CD4-positive, alpha-beta memory T cell (primary cell): ENCODE measurements at regions not wholly inside any gene's neighbourhood (a gene's known extent, or its start where the extent isn't known, plus 50 kb on each side); places are given as distances from the start of the nearest gene placed in this dataset.

ENCODE experiments used
- CTCF ChIA-PET: fragments of 350-600 bp; sonication (Branson Sonifier 250); formaldehyde crosslinking; loops from one replicate; lab custom pipeline; 2021; ENCODE audit warnings: inconsistent platforms; ENCODE audit not compliant: partially characterized antibody; lab: Charles Lee
- POLR2A ChIA-PET: fragments of 350-600 bp; sonication (Branson Sonifier 250); formaldehyde crosslinking; loops from one replicate; lab custom pipeline; 2021; ENCODE audit not compliant: partially characterized antibody; lab: Charles Lee
- DNase-seq, 5 donors: peaks; one replicate each; pipeline versions ENCODE4 v3.0.0 to v3.0.0-alpha.2; 2020 to 2022; ENCODE audit warnings: mixed read lengths in 1 of 5
- H3K27ac ChIP-seq: one replicate; pipeline ENCODE4 v1.7.0; 2013; ENCODE audit warnings: low read depth, low read length
- H3K27me3 ChIP-seq: 2 replicates; pipeline ENCODE4 v1.7.0; 2013; ENCODE audit warnings: mild to moderate bottlenecking, low read length, moderate library complexity; ENCODE audit not compliant: insufficient read depth
- H3K36me3 ChIP-seq: 2 replicates; pipeline ENCODE4 v1.7.0; 2013; ENCODE audit warnings: mild to moderate bottlenecking, low read length, moderate library complexity; ENCODE audit not compliant: insufficient read depth
- H3K4me1 ChIP-seq: 2 replicates; pipeline ENCODE4 v1.7.0; 2013; ENCODE audit warnings: mild to moderate bottlenecking, low read length, moderate library complexity; ENCODE audit not compliant: insufficient read depth
- H3K4me3 ChIP-seq, 2 donors: one replicate each; pipeline ENCODE4 v1.7.0; 2013; ENCODE audit warnings: low read length in 2 of 2, mild to moderate bottlenecking in 1 of 2
- H3K9me3 ChIP-seq, 2 donors: one replicate each; pipeline ENCODE4 v1.7.0; 2013; ENCODE audit warnings: low read length in 2 of 2, control low read depth in 1 of 2; ENCODE audit not compliant: control insufficient read depth in 1 of 2
- H3K27ac Mint-ChIP-seq, 7 donors: one replicate each; pipeline ENCODE4 v1.8.0; 2020 to 2021; ENCODE audit warnings: mixed read lengths in 7 of 7, mild to moderate bottlenecking in 6 of 7, inconsistent platforms in 3 of 7, moderate library complexity in 3 of 7
- H3K27me3 Mint-ChIP-seq, 2 donors: one replicate each; pipeline ENCODE4 v1.8.0; 2020 to 2021; ENCODE audit warnings: mixed read lengths in 2 of 2
- H3K36me3 Mint-ChIP-seq, 2 donors: one replicate each; pipeline ENCODE4 v1.8.0; 2020 to 2021; ENCODE audit warnings: mixed read lengths in 2 of 2, inconsistent platforms in 1 of 2, mild to moderate bottlenecking in 1 of 2
- H3K4me1 Mint-ChIP-seq, 4 donors: one replicate each; pipeline ENCODE4 v1.8.0; 2020 to 2021; ENCODE audit warnings: mixed read lengths in 4 of 4, mild to moderate bottlenecking in 1 of 4
- H3K4me3 Mint-ChIP-seq, 8 donors: one replicate each; pipeline ENCODE4 v1.8.0; 2020 to 2021; ENCODE audit warnings: mixed read lengths in 8 of 8, mild to moderate bottlenecking in 7 of 8, moderate library complexity in 6 of 8, inconsistent platforms in 3 of 8
- H3K9me3 Mint-ChIP-seq, 8 donors: one replicate each; pipeline ENCODE4 v1.8.0; 2020 to 2021; ENCODE audit warnings: mixed read lengths in 8 of 8, mild to moderate bottlenecking in 5 of 8, inconsistent platforms in 3 of 8, moderate library complexity in 1 of 8
- intact Hi-C: fragments of 100-400 bp; cut with micrococcal nuclease; formaldehyde crosslinking; loops from one replicate; pipeline ENCODE4 v1.15.1; 2023

GRCh38 chr16:76729525-76729924 is 452.3 kb downstream of the CNTNAP4 start:
- no peaks in the 10 kb centered on the region for H3K36me3 Mint-ChIP-seq
- Histone ChIP-seq H3K27me3 (no peaks in the 10 kb centered on the region), H3K4me3 (no peak overlapping the region), H3K27ac (no peak overlapping the region), H3K9me3 (no peaks in the 10 kb centered on the region), H3K36me3 (no peaks in the 10 kb centered on the region), H3K4me1 (no peaks in the 10 kb centered on the region)
- no peaks in the 10 kb centered on the region for H3K27me3 Mint-ChIP-seq
- H3K4me3 Mint-ChIP-seq, result no peak overlapping the region
- no peak overlapping the region for H3K27ac Mint-ChIP-seq
- peaks cover 3 to 9% (median 6%) of the 10 kb centered on the region in 8 donors for H3K9me3 Mint-ChIP-seq
- intact Hi-C loops, result no loop called here
- CTCF ChIA-PET, result no interaction called here
- POLR2A ChIA-PET, result no interaction called here
- no peak for DNase-seq
- H3K4me1 Mint-ChIP-seq, result no peaks in the 10 kb centered on the region

GRCh38 chr16:76732894-76733293 is 455.7 kb downstream of the CNTNAP4 start:
- H3K27ac Mint-ChIP-seq, result no peak overlapping the region

GRCh38 chr16:76741623-76742022 is 449.4 kb upstream of the MON1B start:
- intact Hi-C loops, result no loop called here
- H3K4me3 ChIP-seq, result no peak overlapping the region
- H3K27me3 ChIP-seq, result no peaks in the 10 kb centered on the region
- H3K27me3 Mint-ChIP-seq, result no peaks in the 10 kb centered on the region
- no peaks in the 10 kb centered on the region for H3K9me3 ChIP-seq
- no peak overlapping the region for H3K4me3 Mint-ChIP-seq
- no peaks in the 10 kb centered on the region for H3K4me1 ChIP-seq
- ChIA-PET POLR2A (no interaction called here), CTCF (no interaction called here)
- no peak overlapping the region for H3K27ac Mint-ChIP-seq
- no peak overlapping the region for H3K27ac ChIP-seq
- no peaks in the 10 kb centered on the region for H3K36me3 Mint-ChIP-seq
- H3K4me1 Mint-ChIP-seq, result no peaks in the 10 kb centered on the region
- H3K9me3 Mint-ChIP-seq, result peaks cover 3 to 62% (median 38%) of the 10 kb centered on the region in 8 donors
- H3K36me3 ChIP-seq, result no peaks in the 10 kb centered on the region
- no peak for DNase-seq

More at GRCh38 chr16:76732894-76733293, 455.7 kb downstream of the CNTNAP4 start:
- H3K4me3 ChIP-seq, result no peak overlapping the region
- ChIA-PET POLR2A (no interaction called here), CTCF (no interaction called here)
- H3K4me1 ChIP-seq, result no peaks in the 10 kb centered on the region
- intact Hi-C loops, result no loop called here
- no peaks in the 10 kb centered on the region for H3K36me3 ChIP-seq
- Mint-ChIP-seq H3K36me3 (no peaks in the 10 kb centered on the region), H3K27me3 (no peaks in the 10 kb centered on the region), H3K4me1 (no peaks in the 10 kb centered on the region), H3K4me3 (no peak overlapping the region), H3K9me3 (peaks cover 4 to 14% (median 7%) of the 10 kb centered on the region in 8 donors)
- H3K9me3 ChIP-seq, result no peaks in the 10 kb centered on the region
- DNase-seq, result no peak
- no peaks in the 10 kb centered on the region for H3K27me3 ChIP-seq
- no peak overlapping the region for H3K27ac ChIP-seq

GRCh38 chr16:76748461-76749348 is 442.3 kb upstream of the MON1B start:
- Mint-ChIP-seq H3K27me3 (no peaks in the 10 kb centered on the region), H3K27ac (no peak overlapping the region), H3K4me1 (no peaks in the 10 kb centered on the region), H3K9me3 (peaks cover 2 to 26% (median 8%) of the 10 kb centered on the region in 8 donors), H3K36me3 (no peaks in the 10 kb centered on the region), H3K4me3 (no peak overlapping the region)
- Histone ChIP-seq H3K4me1 (no peaks in the 10 kb centered on the region), H3K27ac (no peak overlapping the region), H3K4me3 (no peak overlapping the region), H3K27me3 (no peaks in the 10 kb centered on the region), H3K9me3 (no peaks in the 10 kb centered on the region), H3K36me3 (no peaks in the 10 kb centered on the region)
- ChIA-PET CTCF (no interaction called here), POLR2A (no interaction called here)
- DNase-seq, result no peak
- intact Hi-C loops, result no loop called here

- H3K36me3 ChIP-seq, result no peaks in the 10 kb centered on the region
- H3K4me1 Mint-ChIP-seq, result no peaks in the 10 kb centered on the region
- intact Hi-C loops, result no loop called here
- POLR2A ChIA-PET, result no interaction called here
- no peaks in the 10 kb centered on the region for H3K36me3 Mint-ChIP-seq
- no peak for DNase-seq
- H3K27me3 Mint-ChIP-seq, result no peaks in the 10 kb centered on the region
- no peak overlapping the region for H3K4me3 ChIP-seq
- peaks cover 2 to 23% (median 7%) of the 10 kb centered on the region in 8 donors for H3K9me3 Mint-ChIP-seq
- no peak overlapping the region for H3K27ac Mint-ChIP-seq
- no peaks in the 10 kb centered on the region for H3K9me3 ChIP-seq
- H3K4me1 ChIP-seq, result no peaks in the 10 kb centered on the region
- no peaks in the 10 kb centered on the region for H3K27me3 ChIP-seq
- H3K27ac ChIP-seq, result no peak overlapping the region
- no peak overlapping the region for H3K4me3 Mint-ChIP-seq
- CTCF ChIA-PET, result no interaction called here
Observed at GRCh38 chr16:76749780-76750375, 441.1 kb upstream of the MON1B start.

GRCh38 chr16:76755496-76755895 is 435.5 kb upstream of the MON1B start:
- Histone ChIP-seq H3K4me3 (no peak overlapping the region), H3K27ac (no peak overlapping the region), H3K27me3 (no peaks in the 10 kb centered on the region), H3K4me1 (no peaks in the 10 kb centered on the region), H3K36me3 (no peaks in the 10 kb centered on the region), H3K9me3 (no peaks in the 10 kb centered on the region)
- Mint-ChIP-seq H3K27me3 (no peaks in the 10 kb centered on the region), H3K4me3 (no peak overlapping the region), H3K27ac (no peak overlapping the region), H3K9me3 (peaks cover 2 to 15% (median 7%) of the 10 kb centered on the region in 8 donors), H3K36me3 (no peaks in the 10 kb centered on the region), H3K4me1 (no peaks in the 10 kb centered on the region)
- DNase-seq, result no peak
- intact Hi-C loops, result no loop called here
- ChIA-PET CTCF (no interaction called here), POLR2A (no interaction called here)

- no peak overlapping the region for H3K4me3 Mint-ChIP-seq
- DNase-seq, result no peak
- H3K4me1 ChIP-seq, result no peaks in the 10 kb centered on the region
- intact Hi-C loops, result no loop called here
- H3K27ac ChIP-seq, result no peak overlapping the region
- CTCF ChIA-PET, result no interaction called here
- POLR2A ChIA-PET, result no interaction called here
- no peak overlapping the region for H3K27ac Mint-ChIP-seq
- H3K27me3 ChIP-seq, result no peaks in the 10 kb centered on the region
- H3K36me3 ChIP-seq, result no peaks in the 10 kb centered on the region
- no peaks in the 10 kb centered on the region for H3K36me3 Mint-ChIP-seq
- H3K4me1 Mint-ChIP-seq, result no peaks in the 10 kb centered on the region
- H3K9me3 ChIP-seq, result no peaks in the 10 kb centered on the region
- H3K4me3 ChIP-seq, result no peak overlapping the region
- no peaks in the 10 kb centered on the region for H3K27me3 Mint-ChIP-seq
- peaks cover 2 to 22% (median 11%) of the 10 kb centered on the region in 8 donors for H3K9me3 Mint-ChIP-seq
Observed at GRCh38 chr16:76756423-76756822, 434.6 kb upstream of the MON1B start.
